Stimulated activated CD4-positive, alpha-beta T cell treated with anti-CD3 and anti-CD28 coated beads, Interleukin-15, amount 100 ng/mL, for 48 hours (primary cell): ENCODE measurements at regions not wholly inside any gene's neighbourhood (a gene's known extent, or its start where the extent isn't known, plus 50 kb on each side); places are given as distances from the start of the nearest gene placed in this dataset.

Experiments used
- DNase-seq, 2 donors: peaks; one replicate each; pipeline ENCODE4 v3.0.0-alpha.2; 2020; ENCODE audit warnings: low read depth in 2 of 2

- no peak for DNase-seq
These were observed 298.2 kb upstream of the CHST9 start for GRCh38 chr18:27483276-27483675.

GRCh38 chr18:27478459-27478858 lies 293.4 kb upstream of the CHST9 start:
- no peak for DNase-seq

GRCh38 chr18:27473318-27473717 lies 288.2 kb upstream of the CHST9 start:
- no peak for DNase-seq

DNA sequence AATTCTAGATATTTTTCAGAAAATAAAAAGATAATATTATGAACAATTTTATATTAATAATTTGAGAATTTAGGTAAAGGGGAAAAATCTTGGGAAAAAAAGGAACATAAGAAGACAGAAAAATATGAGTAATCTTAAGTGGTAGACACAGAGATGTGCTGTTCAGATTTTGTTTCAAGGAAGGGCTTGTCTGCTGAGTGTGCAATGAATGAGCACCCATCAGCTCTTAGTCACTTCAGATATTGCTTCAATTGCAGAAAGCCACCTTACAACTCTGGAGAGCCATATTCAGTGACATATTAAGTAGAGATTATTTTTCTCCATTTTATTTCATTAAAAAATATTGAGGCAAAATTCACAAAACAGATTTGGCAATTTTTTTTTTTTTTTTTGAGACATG lies 282.0 kb upstream of the CHST9 start:
- no peak for DNase-seq

DNA sequence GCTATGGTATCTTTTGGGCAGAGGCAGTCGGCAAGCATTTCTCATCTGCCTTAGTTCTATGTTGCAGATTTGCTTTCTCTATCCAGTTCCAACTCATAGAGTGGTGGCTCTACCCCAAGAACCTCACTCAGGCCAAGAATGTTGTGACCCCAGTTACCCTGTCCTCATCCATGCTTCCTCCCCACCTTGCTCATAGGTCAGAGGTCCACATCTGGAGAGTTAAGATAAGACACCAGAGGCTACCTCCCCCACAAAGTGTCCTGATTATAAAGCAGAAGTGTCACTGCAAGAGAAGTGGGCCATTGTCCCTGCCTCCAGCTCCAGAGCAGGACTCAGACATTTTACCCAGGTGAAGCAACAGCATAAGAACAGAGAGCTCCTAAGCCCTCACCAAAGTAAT lies 276.8 kb upstream of the CHST9 start:
- DNase-seq = no peak

GRCh38 chr18:27449104-27449503 lies 264.0 kb upstream of the CHST9 start:
- no peak for DNase-seq

- DNase-seq = no peak
These were observed 262.8 kb upstream of the CHST9 start for GRCh38 chr18:27447930-27448329.

GRCh38 chr18:27447451-27447881 lies 262.4 kb upstream of the CHST9 start:
- no peak for DNase-seq

DNA sequence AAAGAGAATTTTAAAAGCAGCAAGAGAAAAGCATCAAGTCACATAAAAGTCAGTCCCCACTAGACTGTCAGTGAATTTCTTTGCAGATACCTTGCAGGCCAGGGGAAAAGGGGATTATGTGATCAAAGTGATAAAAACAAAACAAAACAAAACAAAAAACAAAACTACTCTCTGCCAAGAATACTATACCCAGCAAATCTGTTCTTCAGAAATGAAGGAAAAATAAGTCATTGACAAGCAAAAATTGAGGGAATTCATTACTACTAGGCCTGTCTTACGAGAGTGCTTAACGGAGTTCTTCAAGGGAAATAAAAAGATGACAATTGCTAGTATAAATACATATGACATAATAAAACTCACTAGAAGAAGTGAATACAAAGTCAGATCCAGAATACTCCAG lies 245.5 kb upstream of the CHST9 start:
- no peak for DNase-seq

GRCh38 chr18:27428716-27429475 lies 243.8 kb upstream of the CHST9 start:
- no peak for DNase-seq

GRCh38 chr18:27428120-27428519 lies 243.0 kb upstream of the CHST9 start:
- no peak for DNase-seq

- DNase-seq = no peak
These were observed 238.5 kb upstream of the CHST9 start for GRCh38 chr18:27423581-27423980.

DNA sequence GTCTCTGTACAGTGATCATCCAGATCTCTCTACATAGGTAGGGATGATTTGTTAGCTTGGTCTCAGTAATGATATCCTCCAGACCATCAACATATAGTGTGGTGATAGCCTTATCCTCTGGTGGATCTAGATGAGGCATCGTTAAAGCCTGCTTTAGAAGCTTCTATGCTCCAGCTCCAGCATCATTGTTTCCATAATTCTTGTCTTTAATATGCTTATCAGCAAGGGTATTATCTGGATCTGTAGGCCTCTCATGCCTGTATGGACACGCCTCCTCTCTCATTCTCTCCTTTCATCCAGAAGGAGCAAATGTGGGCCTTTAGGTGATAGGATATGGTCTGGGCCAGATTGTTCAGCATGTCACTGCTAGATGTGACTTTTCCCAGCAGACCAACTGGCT lies 234.5 kb upstream of the CHST9 start:
- no peak for DNase-seq

DNA sequence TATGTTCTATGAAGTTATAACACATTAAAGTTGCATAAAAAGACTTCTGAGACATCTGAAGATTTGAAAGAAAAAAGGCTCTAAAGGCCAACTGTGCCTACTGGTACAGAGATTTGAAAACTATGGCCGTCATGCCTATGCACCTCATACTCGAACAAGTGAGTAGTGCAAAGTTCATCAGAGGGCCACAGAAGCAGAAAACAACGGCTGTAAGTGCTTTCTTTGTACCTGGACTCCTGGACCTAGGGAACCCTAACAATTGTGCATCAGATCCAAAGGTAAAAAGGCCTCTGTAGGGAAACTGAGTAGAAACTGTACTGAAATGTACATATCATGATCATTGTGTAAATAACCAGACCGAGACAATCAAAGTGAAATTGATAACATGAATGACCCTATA lies 230.4 kb upstream of the CHST9 start:
- DNase-seq = no peak

DNA sequence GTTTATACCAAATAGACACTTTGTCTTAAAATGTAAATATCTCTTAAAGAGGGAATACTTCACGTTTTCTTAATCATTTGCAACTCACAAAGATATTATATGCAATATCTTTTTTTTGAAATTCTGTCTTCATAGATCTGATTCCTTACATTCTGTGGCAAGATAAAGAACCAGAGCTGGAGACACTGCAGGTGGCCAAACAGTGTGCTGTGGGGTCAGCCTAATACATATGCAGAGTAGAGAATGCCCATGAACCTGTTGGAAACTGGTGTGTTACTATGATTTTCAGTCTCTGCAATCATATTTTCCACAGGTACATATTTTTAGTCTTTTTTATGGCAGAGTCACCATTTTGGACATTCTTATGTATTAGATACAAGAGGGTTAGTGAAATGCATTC lies 229.6 kb upstream of the CHST9 start:
- DNase-seq = no peak

DNA sequence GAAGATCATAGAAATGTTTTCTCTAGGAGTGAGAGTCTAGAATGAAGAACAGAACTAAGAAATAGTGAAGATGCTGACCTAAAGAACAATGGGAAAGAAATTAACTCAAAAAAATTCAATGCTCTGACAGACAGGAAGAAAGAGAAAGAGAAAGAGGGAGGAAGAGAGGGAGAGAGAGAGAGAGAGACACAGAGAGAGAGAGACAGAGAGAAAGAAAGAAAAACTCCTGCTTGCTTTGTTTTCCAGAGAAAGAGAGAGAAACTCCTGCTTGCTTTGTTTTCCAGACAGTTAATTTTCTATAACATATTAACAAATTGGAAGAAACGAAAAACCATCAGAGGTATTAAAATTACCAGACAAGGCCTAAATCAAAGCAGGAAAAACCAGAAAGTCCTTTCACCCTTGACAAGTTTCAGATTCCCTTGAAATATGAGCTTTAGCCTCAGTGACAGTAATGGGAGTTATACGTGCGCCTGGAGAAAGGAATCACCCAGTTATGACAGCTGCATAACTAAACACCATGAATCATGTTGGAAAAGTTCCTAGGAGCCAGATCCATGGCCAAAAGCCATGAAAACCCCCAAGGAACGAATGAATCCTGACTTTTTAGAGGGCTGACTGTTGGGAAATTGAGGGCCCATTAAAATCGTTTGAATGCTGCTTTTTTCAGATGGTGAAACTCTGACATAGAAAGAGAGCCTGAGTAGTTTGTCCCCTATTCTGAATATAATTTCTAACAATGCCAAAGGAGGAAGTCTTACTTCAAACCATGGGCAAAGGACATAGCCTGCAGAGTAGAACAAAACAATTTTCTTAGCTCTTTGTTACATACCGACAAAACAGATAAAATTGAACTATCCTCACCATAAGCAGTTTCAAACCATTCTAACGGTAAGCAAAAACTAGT lies 228.6 kb upstream of the CHST9 start:
- DNase-seq = no peak

- no peak for DNase-seq
These were observed 227.4 kb upstream of the CHST9 start for GRCh38 chr18:27412556-27412955.

- no peak for DNase-seq
These were observed 226.8 kb upstream of the CHST9 start for GRCh38 chr18:27411911-27412310.

DNA sequence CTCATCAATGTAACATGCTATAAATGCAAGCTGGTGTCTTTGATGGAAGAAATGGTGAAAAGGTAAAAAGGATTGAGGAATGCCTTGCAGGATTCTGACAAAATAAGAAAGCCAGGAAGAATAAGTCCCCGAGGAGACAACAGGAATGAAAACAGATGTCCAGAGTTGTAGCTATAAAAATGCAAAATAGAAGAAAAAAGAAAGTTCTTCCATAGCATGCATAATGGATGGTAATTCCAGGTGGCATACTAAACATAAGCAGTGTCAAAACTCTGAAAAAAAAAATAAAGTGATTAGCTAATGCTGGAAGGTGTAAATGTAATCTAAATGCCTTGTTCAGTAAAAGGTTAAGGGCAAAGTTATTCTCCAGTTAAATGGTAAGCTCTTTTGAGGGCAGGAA lies 225.9 kb upstream of the CHST9 start:
- DNase-seq = no peak

- DNase-seq = no peak
These were observed 219.7 kb upstream of the CHST9 start for GRCh38 chr18:27404855-27405254.

DNA sequence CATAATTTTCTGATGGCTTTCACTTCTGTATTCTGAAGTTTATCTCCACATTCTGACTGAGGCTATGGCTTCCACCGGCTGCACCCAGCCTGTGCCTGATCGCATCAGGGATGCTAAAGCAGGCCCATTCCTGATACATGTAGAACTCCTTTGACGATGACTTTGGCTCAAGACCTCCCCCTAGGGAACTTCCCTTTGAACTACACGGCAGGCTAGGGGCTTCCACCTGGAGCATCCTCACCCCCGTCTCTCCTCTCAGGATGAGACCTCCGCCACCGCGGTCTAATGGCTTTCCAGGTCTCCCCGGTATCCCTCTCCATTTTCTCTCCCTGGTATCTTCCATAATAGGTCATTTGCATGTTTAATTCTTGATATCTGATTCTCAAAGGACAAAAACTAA lies 214.9 kb upstream of the CHST9 start:
- DNase-seq = no peak

DNA sequence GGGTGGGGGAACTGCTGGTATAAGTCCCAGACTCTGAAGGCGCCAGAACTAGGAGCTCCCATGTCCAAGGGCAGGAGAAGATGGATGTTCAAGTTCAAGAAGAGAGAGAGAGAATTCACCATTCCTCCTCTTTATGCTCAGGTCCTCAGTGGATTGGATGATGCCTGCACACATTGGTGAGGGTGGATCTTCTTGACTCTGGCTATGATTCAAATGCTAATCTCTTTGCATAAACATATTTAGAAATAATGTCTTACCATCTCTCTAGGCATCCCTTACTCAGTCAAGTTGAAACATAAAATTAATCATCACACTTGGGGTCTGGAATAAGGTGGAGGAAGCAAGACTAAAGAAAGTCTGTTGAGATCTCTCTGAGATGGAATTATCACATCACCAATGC lies 210.6 kb upstream of the CHST9 start:
- no peak for DNase-seq

GRCh38 chr18:27394687-27395086 lies 209.6 kb upstream of the CHST9 start:
- DNase-seq = no peak
